Activated CD4-positive, alpha-beta T cell treated with anti-CD3 and anti-CD28 coated beads, Interleukin-2, amount 10 ng/mL, durations not matched to agents 7 days and 5 days (primary cell): ENCODE measurements at regions not wholly inside any gene's neighbourhood (a gene's known extent, or its start where the extent isn't known, plus 50 kb on each side); places are given as distances from the start of the nearest gene placed in this dataset.

ENCODE experiments used
- CTCF ChIA-PET: fragments of 350-600 bp; sonication (Branson Sonifier 250); formaldehyde crosslinking; loops from one replicate; lab custom pipeline; 2021; ENCODE audit warnings: antibody characterized with exemption; lab: Charles Lee
- POLR2A ChIA-PET: fragments of 350-600 bp; sonication (Branson Sonifier 250); formaldehyde crosslinking; loops from one replicate; lab custom pipeline; 2021; ENCODE audit warnings: antibody characterized with exemption; lab: Charles Lee
- DNase-seq: peaks from one replicate; pipeline ENCODE4 v3.0.0-alpha.2; 2020
- H3K27ac Mint-ChIP-seq: one replicate; pipeline ENCODE4 v1.8.0; 2021; ENCODE audit warnings: mild to moderate bottlenecking, moderate library complexity, mixed read lengths
- H3K27me3 Mint-ChIP-seq: one replicate; pipeline ENCODE4 v1.8.0; 2021; ENCODE audit warnings: mixed read lengths
- H3K36me3 Mint-ChIP-seq: one replicate; pipeline ENCODE4 v1.8.0; 2021; ENCODE audit warnings: low read depth, mixed read lengths
- H3K4me1 Mint-ChIP-seq: one replicate; pipeline ENCODE4 v1.8.0; 2021; ENCODE audit warnings: mixed read lengths
- H3K4me3 Mint-ChIP-seq: one replicate; pipeline ENCODE4 v1.8.0; 2021; ENCODE audit warnings: mild to moderate bottlenecking, moderate library complexity, mixed read lengths
- H3K9me3 Mint-ChIP-seq: one replicate; pipeline ENCODE4 v1.8.0; 2021; ENCODE audit warnings: mixed read lengths

DNA sequence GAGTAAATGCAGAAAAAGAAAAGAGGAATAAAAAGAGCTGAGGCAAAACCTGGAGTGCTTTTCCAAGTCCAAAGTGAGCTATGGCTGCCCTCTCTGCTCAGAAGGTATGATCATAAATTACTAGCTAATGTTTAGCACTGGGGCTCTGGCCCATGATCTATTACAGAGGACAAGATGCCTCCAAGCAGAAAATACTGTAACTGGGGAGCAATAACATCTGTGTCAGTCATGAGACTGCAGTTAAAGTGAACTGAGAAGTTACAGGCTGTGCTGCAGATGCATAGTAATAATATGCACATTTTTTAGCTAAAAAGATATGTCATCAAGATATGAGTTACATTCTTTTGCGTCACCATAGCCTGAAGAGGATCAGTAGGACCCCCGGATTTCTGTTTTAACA lies 209.4 kb upstream of the RBBP8 start:
- DNase-seq = no peak
- no peak overlapping the region for H3K4me3 Mint-ChIP-seq
- H3K27ac Mint-ChIP-seq = no peak overlapping the region
- H3K9me3 Mint-ChIP-seq = no peaks in the 10 kb centered on the region
- POLR2A ChIA-PET = no interaction called here
- no peaks in the 10 kb centered on the region for H3K4me1 Mint-ChIP-seq
- CTCF ChIA-PET = no interaction called here
- no peaks in the 10 kb centered on the region for H3K36me3 Mint-ChIP-seq
- peaks cover 1% of the 10 kb centered on the region for H3K27me3 Mint-ChIP-seq

DNA sequence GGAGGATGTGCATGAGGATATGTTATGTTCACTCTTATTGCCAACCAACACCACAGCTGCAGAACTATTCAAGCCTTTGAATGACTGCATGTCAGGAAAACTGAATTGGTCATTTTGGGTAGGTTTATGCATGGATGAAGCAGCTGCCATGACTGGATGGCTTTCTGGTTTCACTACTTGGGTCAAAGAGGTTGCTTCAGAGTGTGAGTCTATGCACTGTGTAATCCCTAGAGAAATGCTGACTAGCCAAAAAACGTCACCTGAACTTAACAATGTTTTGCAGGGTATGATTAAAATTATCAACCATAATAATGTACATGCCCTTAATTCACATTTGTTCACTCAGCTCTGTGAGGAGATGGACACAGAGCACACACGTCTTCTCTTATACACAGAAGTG lies 206.7 kb upstream of the RBBP8 start:
- H3K27ac Mint-ChIP-seq = no peak overlapping the region
- H3K27me3 Mint-ChIP-seq = peaks cover 2% of the 10 kb centered on the region
- ChIA-PET POLR2A (no interaction called here), CTCF (interaction anchor here (0.7 kb wide), 1 partner anchor 87 kb away, joined by 4 read pairs; no protein-coding TSS in a partner anchor)
- no peaks in the 10 kb centered on the region for H3K36me3 Mint-ChIP-seq
- DNase-seq = no peak
- H3K4me1 Mint-ChIP-seq = no peaks in the 10 kb centered on the region
- no peaks in the 10 kb centered on the region for H3K9me3 Mint-ChIP-seq
- no peak overlapping the region for H3K4me3 Mint-ChIP-seq

DNA sequence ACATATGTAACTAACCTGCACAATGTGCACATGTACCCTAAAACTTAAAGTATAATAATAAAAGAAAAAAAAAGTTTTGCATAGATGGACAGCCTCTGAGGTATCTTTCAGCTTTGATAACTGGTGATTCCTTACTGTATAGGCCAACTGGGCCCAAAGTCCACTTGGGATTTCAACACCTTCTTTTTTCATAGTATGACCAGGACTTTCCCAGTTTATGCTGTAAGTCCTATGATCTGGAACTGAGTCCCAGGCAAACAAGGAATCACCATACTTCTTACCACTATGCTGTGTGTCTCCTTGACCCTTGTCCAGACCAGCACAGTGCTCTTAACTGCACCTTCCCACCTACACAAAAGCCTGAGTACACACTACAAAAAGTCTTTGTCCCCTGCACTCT lies 205.1 kb upstream of the RBBP8 start:
- DNase-seq = no peak
- Mint-ChIP-seq H3K36me3 (no peaks in the 10 kb centered on the region), H3K27me3 (peaks cover 7% of the 10 kb centered on the region), H3K4me1 (no peaks in the 10 kb centered on the region), H3K9me3 (no peaks in the 10 kb centered on the region), H3K4me3 (no peak overlapping the region), H3K27ac (no peak overlapping the region)
- ChIA-PET CTCF (no interaction called here), POLR2A (no interaction called here)

DNA sequence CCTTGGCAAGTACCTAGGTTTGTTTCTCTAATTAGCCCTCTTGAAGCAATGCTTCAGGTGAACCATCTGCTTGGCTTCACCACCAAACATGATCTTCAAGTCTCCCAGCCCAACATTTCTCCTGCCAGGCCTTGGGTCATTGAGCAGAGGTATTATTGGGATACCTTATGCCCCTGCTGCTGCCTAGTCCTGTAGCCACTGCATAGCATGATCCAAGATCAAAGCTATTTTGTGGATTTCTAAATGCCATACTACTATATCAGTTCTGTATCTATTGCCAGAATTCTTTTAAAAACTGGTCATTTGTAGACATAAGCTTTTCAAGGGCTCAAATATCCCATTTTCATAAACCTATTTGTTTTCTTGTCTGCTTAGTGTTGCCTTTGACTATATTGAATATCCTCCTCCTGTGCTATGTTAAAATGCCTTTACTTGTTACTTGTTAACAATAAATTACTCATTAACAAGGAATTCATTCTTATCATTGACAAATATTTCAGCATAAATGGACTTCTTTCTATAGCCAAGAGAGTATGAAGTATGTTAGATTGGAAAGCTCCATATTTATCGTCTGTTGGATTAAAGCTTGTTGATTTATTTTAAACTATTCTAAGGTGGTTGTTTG lies 204.5 kb upstream of the RBBP8 start:
- H3K27ac Mint-ChIP-seq = no peak overlapping the region
- peaks cover 13% of the 10 kb centered on the region for H3K27me3 Mint-ChIP-seq
- no peaks in the 10 kb centered on the region for H3K4me1 Mint-ChIP-seq
- ChIA-PET POLR2A (no interaction called here), CTCF (no interaction called here)
- H3K9me3 Mint-ChIP-seq = no peaks in the 10 kb centered on the region
- no peaks in the 10 kb centered on the region for H3K36me3 Mint-ChIP-seq
- DNase-seq = no peak
- no peak overlapping the region for H3K4me3 Mint-ChIP-seq

DNA sequence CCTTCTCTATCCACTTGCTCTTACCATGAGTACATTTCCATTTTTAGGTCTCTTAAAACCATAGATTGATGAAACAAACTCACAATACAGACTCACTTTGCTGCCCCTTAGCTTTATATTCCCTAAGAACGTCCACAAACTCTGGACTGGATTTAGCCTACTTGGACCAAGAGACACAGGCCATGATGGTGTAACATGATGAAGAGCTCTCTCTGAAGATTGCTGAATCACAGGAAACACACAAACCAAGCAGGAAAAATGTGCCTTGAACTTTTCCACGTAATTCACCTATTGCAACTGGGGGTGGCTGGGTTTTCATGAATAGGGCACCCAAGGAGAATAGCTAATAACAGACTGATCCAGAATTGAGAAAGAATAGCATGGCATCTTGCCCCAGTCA lies 201.7 kb upstream of the RBBP8 start:
- Mint-ChIP-seq H3K27ac (no peak overlapping the region), H3K4me3 (no peak overlapping the region), H3K9me3 (no peaks in the 10 kb centered on the region), H3K36me3 (no peaks in the 10 kb centered on the region), H3K27me3 (peaks cover 13% of the 10 kb centered on the region), H3K4me1 (no peaks in the 10 kb centered on the region)
- POLR2A ChIA-PET = no interaction called here
- CTCF ChIA-PET = no interaction called here
- DNase-seq = no peak

DNA sequence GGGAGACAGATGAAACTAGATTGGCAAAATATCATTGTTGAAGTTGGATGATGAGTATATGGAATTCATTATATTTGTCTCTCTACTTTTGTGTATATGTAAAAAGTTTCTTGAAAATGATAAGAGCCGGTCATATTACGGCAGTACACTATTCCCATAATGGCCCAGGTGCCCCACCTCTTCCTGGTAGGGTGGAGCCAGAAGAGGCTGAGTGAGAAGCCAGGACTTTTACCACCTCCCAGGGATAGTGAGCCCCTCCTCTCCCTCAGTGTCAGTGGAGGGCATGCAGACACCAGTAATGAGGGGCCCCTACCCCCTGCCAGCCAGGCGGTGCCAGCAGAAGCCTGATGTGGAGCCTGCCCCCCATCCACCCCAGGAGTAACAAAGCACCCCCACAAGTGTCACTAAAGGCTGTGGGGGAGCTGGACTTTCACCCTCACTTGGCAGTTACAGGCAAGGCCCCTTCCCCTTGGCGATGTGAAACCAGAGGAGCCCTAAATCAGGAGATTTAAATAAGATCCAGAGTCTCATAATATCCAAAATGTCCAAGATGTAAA lies 198.9 kb upstream of the RBBP8 start:
- H3K27me3 Mint-ChIP-seq = peaks cover 11% of the 10 kb centered on the region
- no peak overlapping the region for H3K27ac Mint-ChIP-seq
- no peaks in the 10 kb centered on the region for H3K9me3 Mint-ChIP-seq
- no peak for DNase-seq
- ChIA-PET POLR2A (no interaction called here), CTCF (no interaction called here)
- H3K36me3 Mint-ChIP-seq = no peaks in the 10 kb centered on the region
- H3K4me3 Mint-ChIP-seq = no peak overlapping the region
- peaks cover under 1% of the 10 kb centered on the region for H3K4me1 Mint-ChIP-seq

DNA sequence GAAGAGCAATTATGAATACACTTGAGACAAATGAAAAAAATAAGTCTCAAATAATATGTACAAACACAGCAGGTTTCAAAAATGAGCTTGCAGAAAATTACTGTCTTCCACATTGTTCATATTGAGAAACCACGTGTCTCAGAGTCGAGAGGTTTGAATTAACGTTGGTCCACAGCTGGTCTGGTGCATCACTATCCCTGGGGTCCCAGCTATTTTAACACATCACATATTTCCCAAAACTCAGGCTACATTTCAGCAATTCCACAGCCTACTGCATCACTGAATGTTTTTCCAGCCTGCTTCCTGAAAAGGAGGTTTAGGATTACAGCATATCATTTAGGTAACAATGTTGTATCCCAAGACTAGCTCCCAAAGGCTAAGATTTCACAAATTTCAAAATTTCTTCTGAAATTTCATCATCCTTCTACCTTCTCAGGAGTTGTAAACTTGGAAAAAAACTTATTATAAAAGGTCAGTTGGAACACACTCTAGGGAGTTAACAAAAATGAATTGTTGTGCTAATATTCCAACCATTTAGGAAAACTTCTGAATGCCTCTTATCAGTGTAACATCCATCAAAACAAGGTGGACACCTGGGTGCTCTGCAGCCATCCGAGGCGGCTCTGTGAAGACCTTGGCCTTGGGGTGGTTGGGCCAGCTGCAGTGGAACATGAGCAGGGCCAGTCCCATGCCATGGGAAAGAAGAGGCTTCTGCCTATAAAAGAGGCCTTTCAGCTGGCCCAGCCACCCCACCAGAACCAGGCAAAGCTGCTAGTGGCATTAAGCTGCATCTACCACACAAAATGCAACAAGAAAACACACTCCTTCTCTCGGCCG lies 198.1 kb upstream of the RBBP8 start:
- ChIA-PET CTCF (no interaction called here), POLR2A (no interaction called here)
- DNase-seq = no peak
- Mint-ChIP-seq H3K4me3 (no peak overlapping the region), H3K27me3 (peaks cover 11% of the 10 kb centered on the region), H3K36me3 (no peaks in the 10 kb centered on the region), H3K27ac (no peak overlapping the region), H3K9me3 (no peaks in the 10 kb centered on the region), H3K4me1 (peaks cover 6% of the 10 kb centered on the region)

DNA sequence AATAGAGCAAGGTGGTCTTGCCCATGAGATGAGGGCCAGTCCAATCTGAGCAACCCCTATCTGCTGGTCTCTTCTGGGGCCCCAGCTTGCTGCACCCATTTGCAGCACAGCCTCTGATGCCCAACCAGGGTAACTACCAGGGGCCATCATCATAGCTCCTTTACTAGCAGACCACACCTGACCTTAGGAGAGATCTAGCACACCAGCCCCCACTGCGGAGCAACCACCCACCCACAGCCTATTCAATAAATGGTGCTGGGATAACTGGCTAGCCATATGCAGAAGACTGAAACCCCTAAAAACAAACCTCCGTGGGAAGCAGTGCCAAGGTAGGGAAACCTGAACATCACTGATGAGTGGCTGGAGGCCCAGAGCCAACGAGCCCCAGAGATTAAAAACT lies 196.1 kb upstream of the RBBP8 start:
- CTCF ChIA-PET = no interaction called here
- H3K36me3 Mint-ChIP-seq = no peaks in the 10 kb centered on the region
- POLR2A ChIA-PET = no interaction called here
- no peak overlapping the region for H3K4me3 Mint-ChIP-seq
- peaks cover 15% of the 10 kb centered on the region for H3K4me1 Mint-ChIP-seq
- no peak for DNase-seq
- H3K27me3 Mint-ChIP-seq = peaks cover 12% of the 10 kb centered on the region
- H3K27ac Mint-ChIP-seq = no peak overlapping the region
- peaks cover 3% of the 10 kb centered on the region for H3K9me3 Mint-ChIP-seq

DNA sequence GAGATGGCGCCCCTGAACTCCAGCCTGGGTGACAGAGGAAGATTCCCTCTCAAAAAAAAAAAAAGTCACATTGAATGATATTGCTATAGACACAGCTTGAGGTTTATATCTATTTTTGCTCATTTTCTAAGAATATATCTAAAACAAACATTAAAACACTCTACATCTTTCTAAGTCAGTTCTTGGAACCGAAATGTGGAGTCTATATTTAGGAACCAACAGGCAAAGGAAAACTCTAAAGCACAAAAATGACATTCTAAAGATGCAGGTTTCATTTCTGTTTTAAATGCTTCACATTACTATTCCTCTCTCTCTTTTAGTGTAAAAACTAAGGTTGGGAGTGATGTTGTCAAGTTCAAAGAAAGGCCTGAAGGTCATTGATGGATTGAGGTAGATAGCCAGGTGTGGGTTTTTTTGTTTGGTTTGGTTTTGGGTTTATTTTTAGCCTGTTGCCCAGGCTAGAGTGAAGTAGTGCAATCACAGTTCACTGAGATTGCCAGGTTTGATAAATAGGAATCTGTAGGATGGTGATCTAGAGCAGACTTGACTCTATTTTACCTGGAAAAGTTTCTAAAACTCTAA lies 194.0 kb upstream of the RBBP8 start:
- peaks cover 14% of the 10 kb centered on the region for H3K9me3 Mint-ChIP-seq
- CTCF ChIA-PET = no interaction called here
- H3K4me1 Mint-ChIP-seq = peaks cover 15% of the 10 kb centered on the region
- no peak overlapping the region for H3K27ac Mint-ChIP-seq
- no peak for DNase-seq
- H3K36me3 Mint-ChIP-seq = peaks cover 2% of the 10 kb centered on the region
- peaks cover 15% of the 10 kb centered on the region for H3K27me3 Mint-ChIP-seq
- H3K4me3 Mint-ChIP-seq = no peak overlapping the region
- POLR2A ChIA-PET = no interaction called here

DNA sequence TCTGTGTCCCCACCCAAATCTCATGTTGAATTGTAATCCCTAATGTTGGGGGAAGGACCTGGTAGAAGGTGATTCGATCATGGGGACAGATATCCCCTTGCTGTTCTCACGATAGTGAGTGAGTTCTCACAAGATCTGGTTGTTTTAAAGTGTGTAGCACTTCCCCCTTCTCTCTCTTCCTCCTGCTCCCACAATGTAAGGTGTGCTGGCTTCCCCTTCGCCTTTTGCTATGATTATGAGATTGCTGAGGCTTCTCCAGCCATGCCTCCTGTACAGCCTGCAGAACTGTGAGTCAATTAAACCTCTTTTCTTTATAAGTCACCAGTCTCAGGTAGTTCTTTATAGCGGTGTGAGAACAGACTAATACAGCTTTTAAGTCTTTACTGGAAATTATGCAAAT lies 193.3 kb upstream of the RBBP8 start:
- peak; percentile 9 for DNase-seq
- peaks cover 15% of the 10 kb centered on the region for H3K4me1 Mint-ChIP-seq
- peaks cover 2% of the 10 kb centered on the region for H3K36me3 Mint-ChIP-seq
- H3K27me3 Mint-ChIP-seq = peaks cover 16% of the 10 kb centered on the region
- CTCF ChIA-PET = no interaction called here
- H3K27ac Mint-ChIP-seq = no peak overlapping the region
- H3K9me3 Mint-ChIP-seq = peaks cover 14% of the 10 kb centered on the region
- POLR2A ChIA-PET = no interaction called here
- H3K4me3 Mint-ChIP-seq = no peak overlapping the region

DNA sequence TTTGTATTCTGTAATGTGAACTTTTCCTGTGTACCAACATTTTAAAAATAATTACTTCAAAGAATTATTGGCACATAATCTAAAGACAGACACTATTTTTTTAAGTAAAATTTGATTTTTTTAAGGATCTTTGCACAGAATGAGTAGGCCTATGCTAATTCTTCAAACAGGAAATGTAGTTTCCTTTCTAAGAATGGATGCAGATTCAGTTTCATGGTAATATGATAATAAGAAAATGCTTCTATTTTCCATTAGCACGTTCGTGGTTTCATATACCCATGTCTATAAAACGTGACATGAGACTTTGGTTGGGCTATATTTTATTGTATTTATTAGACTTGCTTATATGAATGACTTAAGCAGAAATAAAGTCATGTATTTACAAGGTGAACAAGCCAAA lies 191.8 kb upstream of the RBBP8 start:
- H3K27me3 Mint-ChIP-seq = peaks cover 25% of the 10 kb centered on the region
- no peak overlapping the region for H3K4me3 Mint-ChIP-seq
- POLR2A ChIA-PET = no interaction called here
- H3K27ac Mint-ChIP-seq = no peak overlapping the region
- no peak for DNase-seq
- peaks cover 2% of the 10 kb centered on the region for H3K36me3 Mint-ChIP-seq
- peaks cover 15% of the 10 kb centered on the region for H3K4me1 Mint-ChIP-seq
- CTCF ChIA-PET = no interaction called here
- H3K9me3 Mint-ChIP-seq = peaks cover 14% of the 10 kb centered on the region

DNA sequence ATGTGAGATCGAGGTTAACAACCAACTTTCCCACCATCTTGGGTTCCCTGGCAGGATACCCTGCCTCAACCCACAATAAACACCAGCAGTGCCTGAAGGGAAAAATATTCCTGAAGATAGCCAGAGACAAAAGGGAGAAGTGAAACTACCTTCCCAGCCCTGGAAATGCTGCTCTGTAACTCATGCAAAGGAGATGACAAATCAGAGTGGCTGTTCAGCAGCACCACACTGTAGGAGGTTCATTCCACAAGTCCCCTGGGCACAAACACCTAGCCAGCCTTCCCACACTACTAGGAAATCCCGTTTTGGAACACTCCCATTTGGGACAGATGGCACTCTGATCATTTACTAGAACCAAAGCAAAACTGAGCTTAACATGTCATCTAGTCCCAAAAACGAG lies 190.7 kb upstream of the RBBP8 start:
- Mint-ChIP-seq H3K36me3 (peaks cover 2% of the 10 kb centered on the region), H3K4me1 (peaks cover 15% of the 10 kb centered on the region), H3K9me3 (peaks cover 14% of the 10 kb centered on the region), H3K27me3 (peaks cover 31% of the 10 kb centered on the region), H3K4me3 (no peak overlapping the region), H3K27ac (no peak overlapping the region)
- POLR2A ChIA-PET = no interaction called here
- CTCF ChIA-PET = no interaction called here
- no peak for DNase-seq

DNA sequence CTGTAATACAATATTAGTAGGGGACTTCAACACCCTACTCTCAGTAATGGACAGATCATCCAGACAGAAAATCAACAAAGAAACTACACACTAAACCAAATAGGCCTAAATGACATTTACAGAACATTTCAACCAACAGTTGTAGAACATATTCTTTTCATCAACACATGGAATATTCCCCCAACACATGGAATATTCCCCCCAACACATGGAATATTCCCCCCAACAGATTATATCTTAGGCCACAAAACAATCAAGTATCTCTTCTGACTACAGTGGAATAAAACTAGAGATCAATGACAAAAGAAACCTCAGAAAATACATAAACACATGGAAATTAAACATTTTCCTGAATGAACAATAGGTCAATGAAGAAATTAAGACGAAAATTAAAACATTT lies 187.2 kb upstream of the RBBP8 start:
- DNase-seq = no peak
- Mint-ChIP-seq H3K27me3 (peaks cover 31% of the 10 kb centered on the region), H3K4me3 (no peak overlapping the region), H3K36me3 (peaks cover 2% of the 10 kb centered on the region), H3K4me1 (peaks cover 8% of the 10 kb centered on the region), H3K27ac (no peak overlapping the region), H3K9me3 (peaks cover 13% of the 10 kb centered on the region)
- ChIA-PET CTCF (no interaction called here), POLR2A (no interaction called here)
